ENCODE measurements at regions not wholly inside any gene's neighbourhood (a gene's known extent, or its start where the extent isn't known, plus 50 kb on each side); places are given as distances from the start of the nearest gene placed in this dataset.

GRCh38 chr1:175829845-175830244 lies 86.5 kb upstream of the TNR start:
- Mint-ChIP-seq H3K4me3 (no peak overlapping the region), H3K9me3 (peaks cover 0 to 5% (median under 1%) of the 10 kb centered on the region in 8 donors), H3K36me3 (no peaks in the 10 kb centered on the region), H3K27me3 (peaks cover 2% of the 10 kb centered on the region in 2 donors), H3K27ac (no peak overlapping the region), H3K4me1 (no peaks in the 10 kb centered on the region)
- Histone ChIP-seq H3K4me1 (ENCODE audit: insufficient read depth, low read length) (no peaks in the 10 kb centered on the region), H3K9me3 (ENCODE audit: control insufficient read depth in 1 of 2, low read length in 2 of 2) (no peaks in the 10 kb centered on the region), H3K27ac (ENCODE audit: low read depth, low read length) (no peak overlapping the region), H3K4me3 (ENCODE audit: low read length in 2 of 2) (no peak overlapping the region), H3K27me3 (ENCODE audit: insufficient read depth, low read length) (no peaks in the 10 kb centered on the region), H3K36me3 (ENCODE audit: insufficient read depth, low read length) (no peaks in the 10 kb centered on the region)
- ChIA-PET CTCF (ENCODE audit: partially characterized antibody) (no interaction called here), POLR2A (ENCODE audit: partially characterized antibody) (no interaction called here)
- intact Hi-C loops (cut with micrococcal nuclease), result no loop called here
- no peak for DNase-seq

- H3K9me3 Mint-ChIP-seq, result peaks cover 0 to 4% (median 0%) of the 10 kb centered on the region in 8 donors
- no peak for DNase-seq
- no peaks in the 10 kb centered on the region for H3K36me3 ChIP-seq (ENCODE audit: insufficient read depth, low read length)
- H3K27me3 Mint-ChIP-seq, result peaks cover 7% of the 10 kb centered on the region in 2 donors
- CTCF ChIA-PET (ENCODE audit: partially characterized antibody), result no interaction called here
- POLR2A ChIA-PET (ENCODE audit: partially characterized antibody), result no interaction called here
- no peak overlapping the region for H3K4me3 ChIP-seq (ENCODE audit: low read length in 2 of 2)
- no peaks in the 10 kb centered on the region for H3K9me3 ChIP-seq (ENCODE audit: control insufficient read depth in 1 of 2, low read length in 2 of 2)
- no peaks in the 10 kb centered on the region for H3K27me3 ChIP-seq (ENCODE audit: insufficient read depth, low read length)
- H3K4me1 ChIP-seq (ENCODE audit: insufficient read depth, low read length), result no peaks in the 10 kb centered on the region
- no peak overlapping the region for H3K27ac ChIP-seq (ENCODE audit: low read depth, low read length)
- intact Hi-C loops (cut with micrococcal nuclease), result no loop called here
- no peak overlapping the region for H3K4me3 Mint-ChIP-seq
- no peaks in the 10 kb centered on the region for H3K4me1 Mint-ChIP-seq
- no peaks in the 10 kb centered on the region for H3K36me3 Mint-ChIP-seq
- H3K27ac Mint-ChIP-seq, result no peak overlapping the region
These were observed 83.3 kb upstream of the TNR start for GRCh38 chr1:175826705-175827104.

GRCh38 chr1:175824079-175824478 lies 80.7 kb upstream of the TNR start:
- ChIA-PET POLR2A (ENCODE audit: partially characterized antibody) (no interaction called here), CTCF (ENCODE audit: partially characterized antibody) (interaction anchor here (0.6 kb wide), 1 partner anchor 672 kb away, joined by 3 read pairs; no protein-coding TSS in a partner anchor)
- H3K9me3 Mint-ChIP-seq, result peaks cover 0 to 5% (median under 1%) of the 10 kb centered on the region in 8 donors
- H3K27me3 Mint-ChIP-seq, result peaks cover 7 to 9% of the 10 kb centered on the region in 2 donors
- Histone ChIP-seq H3K4me1 (ENCODE audit: insufficient read depth, low read length) (no peaks in the 10 kb centered on the region), H3K27ac (ENCODE audit: low read depth, low read length) (no peak overlapping the region), H3K27me3 (ENCODE audit: insufficient read depth, low read length) (no peaks in the 10 kb centered on the region), H3K4me3 (ENCODE audit: low read length in 2 of 2) (no peak overlapping the region), H3K36me3 (ENCODE audit: insufficient read depth, low read length) (no peaks in the 10 kb centered on the region), H3K9me3 (ENCODE audit: control insufficient read depth in 1 of 2, low read length in 2 of 2) (no peaks in the 10 kb centered on the region)
- H3K4me3 Mint-ChIP-seq, result no peak overlapping the region
- intact Hi-C loops (cut with micrococcal nuclease), result no loop called here
- H3K4me1 Mint-ChIP-seq, result no peaks in the 10 kb centered on the region
- peak in 1 of 5 donors; percentile 1 for DNase-seq
- no peak overlapping the region for H3K27ac Mint-ChIP-seq
- H3K36me3 Mint-ChIP-seq, result no peaks in the 10 kb centered on the region

- intact Hi-C loops (cut with micrococcal nuclease), result no loop called here
- peaks cover 0 to 6% (median under 1%) of the 10 kb centered on the region in 8 donors for H3K9me3 Mint-ChIP-seq
- no peak overlapping the region for H3K4me3 Mint-ChIP-seq
- Histone ChIP-seq H3K27me3 (ENCODE audit: insufficient read depth, low read length) (no peaks in the 10 kb centered on the region), H3K36me3 (ENCODE audit: insufficient read depth, low read length) (no peaks in the 10 kb centered on the region), H3K4me1 (ENCODE audit: insufficient read depth, low read length) (no peaks in the 10 kb centered on the region), H3K9me3 (ENCODE audit: control insufficient read depth in 1 of 2, low read length in 2 of 2) (no peaks in the 10 kb centered on the region), H3K4me3 (ENCODE audit: low read length in 2 of 2) (no peak overlapping the region), H3K27ac (ENCODE audit: low read depth, low read length) (no peak overlapping the region)
- no peak for DNase-seq
- ChIA-PET POLR2A (ENCODE audit: partially characterized antibody) (no interaction called here), CTCF (ENCODE audit: partially characterized antibody) (no interaction called here)
- H3K27ac Mint-ChIP-seq, result no peak overlapping the region
- no peaks in the 10 kb centered on the region for H3K36me3 Mint-ChIP-seq
- H3K27me3 Mint-ChIP-seq, result peaks cover 7 to 9% of the 10 kb centered on the region in 2 donors
- no peaks in the 10 kb centered on the region for H3K4me1 Mint-ChIP-seq
These were observed 80.0 kb upstream of the TNR start for GRCh38 chr1:175823406-175823805.

- no peak overlapping the region for H3K27ac Mint-ChIP-seq
- Histone ChIP-seq H3K27ac (ENCODE audit: low read depth, low read length) (no peak overlapping the region), H3K36me3 (ENCODE audit: insufficient read depth, low read length) (no peaks in the 10 kb centered on the region), H3K4me3 (ENCODE audit: low read length in 2 of 2) (no peak overlapping the region), H3K9me3 (ENCODE audit: control insufficient read depth in 1 of 2, low read length in 2 of 2) (no peaks in the 10 kb centered on the region), H3K27me3 (ENCODE audit: insufficient read depth, low read length) (no peaks in the 10 kb centered on the region), H3K4me1 (ENCODE audit: insufficient read depth, low read length) (no peaks in the 10 kb centered on the region)
- H3K36me3 Mint-ChIP-seq, result no peaks in the 10 kb centered on the region
- H3K4me3 Mint-ChIP-seq, result no peak overlapping the region
- H3K27me3 Mint-ChIP-seq, result peaks cover 6 to 9% of the 10 kb centered on the region in 2 donors
- H3K4me1 Mint-ChIP-seq, result no peaks in the 10 kb centered on the region
- ChIA-PET POLR2A (ENCODE audit: partially characterized antibody) (no interaction called here), CTCF (ENCODE audit: partially characterized antibody) (no interaction called here)
- intact Hi-C loops (cut with micrococcal nuclease), result no loop called here
- peaks cover 0 to 6% (median under 1%) of the 10 kb centered on the region in 8 donors for H3K9me3 Mint-ChIP-seq
- DNase-seq, result no peak
These were observed 79.2 kb upstream of the TNR start for GRCh38 chr1:175822580-175822979.

GRCh38 chr1:175820456-175821025 lies 77.1 kb upstream of the TNR start:
- H3K4me1 Mint-ChIP-seq, result no peaks in the 10 kb centered on the region
- peaks cover 0 to 6% (median under 1%) of the 10 kb centered on the region in 8 donors for H3K9me3 Mint-ChIP-seq
- ChIA-PET CTCF (ENCODE audit: partially characterized antibody) (no interaction called here), POLR2A (ENCODE audit: partially characterized antibody) (no interaction called here)
- Histone ChIP-seq H3K4me1 (ENCODE audit: insufficient read depth, low read length) (no peaks in the 10 kb centered on the region), H3K27ac (ENCODE audit: low read depth, low read length) (no peak overlapping the region), H3K9me3 (ENCODE audit: control insufficient read depth in 1 of 2, low read length in 2 of 2) (no peaks in the 10 kb centered on the region), H3K4me3 (ENCODE audit: low read length in 2 of 2) (no peak overlapping the region), H3K27me3 (ENCODE audit: insufficient read depth, low read length) (no peaks in the 10 kb centered on the region), H3K36me3 (ENCODE audit: insufficient read depth, low read length) (no peaks in the 10 kb centered on the region)
- peaks cover 5 to 9% of the 10 kb centered on the region in 2 donors for H3K27me3 Mint-ChIP-seq
- H3K36me3 Mint-ChIP-seq, result no peaks in the 10 kb centered on the region
- no peak overlapping the region for H3K4me3 Mint-ChIP-seq
- intact Hi-C loops (cut with micrococcal nuclease), result no loop called here
- no peak overlapping the region for H3K27ac Mint-ChIP-seq
- DNase-seq, result no peak

GRCh38 chr1:175818929-175819328 lies 75.5 kb upstream of the TNR start:
- H3K9me3 ChIP-seq (ENCODE audit: control insufficient read depth in 1 of 2, low read length in 2 of 2), result no peaks in the 10 kb centered on the region
- no peak overlapping the region for H3K4me3 ChIP-seq (ENCODE audit: low read length in 2 of 2)
- Mint-ChIP-seq H3K4me1 (no peaks in the 10 kb centered on the region), H3K4me3 (no peak overlapping the region), H3K27ac (no peak overlapping the region), H3K36me3 (no peaks in the 10 kb centered on the region), H3K27me3 (peaks cover 5 to 7% of the 10 kb centered on the region in 2 donors), H3K9me3 (peaks cover 0 to 6% (median 2%) of the 10 kb centered on the region in 8 donors)
- no peaks in the 10 kb centered on the region for H3K27me3 ChIP-seq (ENCODE audit: insufficient read depth, low read length)
- no peak for DNase-seq
- H3K27ac ChIP-seq (ENCODE audit: low read depth, low read length), result no peak overlapping the region
- CTCF ChIA-PET (ENCODE audit: partially characterized antibody), result no interaction called here
- H3K36me3 ChIP-seq (ENCODE audit: insufficient read depth, low read length), result no peaks in the 10 kb centered on the region
- intact Hi-C loops (cut with micrococcal nuclease), result no loop called here
- H3K4me1 ChIP-seq (ENCODE audit: insufficient read depth, low read length), result no peaks in the 10 kb centered on the region
- POLR2A ChIA-PET (ENCODE audit: partially characterized antibody), result no interaction called here

GRCh38 chr1:175817445-175817844 lies 74.0 kb upstream of the TNR start:
- Mint-ChIP-seq H3K27ac (no peak overlapping the region), H3K4me3 (no peak overlapping the region), H3K4me1 (no peaks in the 10 kb centered on the region), H3K9me3 (peaks cover 0 to 10% (median 2%) of the 10 kb centered on the region in 8 donors), H3K27me3 (peaks cover 5 to 8% of the 10 kb centered on the region in 2 donors), H3K36me3 (no peaks in the 10 kb centered on the region)
- no peak for DNase-seq
- intact Hi-C loops (cut with micrococcal nuclease), result no loop called here
- Histone ChIP-seq H3K27me3 (ENCODE audit: insufficient read depth, low read length) (no peaks in the 10 kb centered on the region), H3K4me1 (ENCODE audit: insufficient read depth, low read length) (no peaks in the 10 kb centered on the region), H3K27ac (ENCODE audit: low read depth, low read length) (no peak overlapping the region), H3K9me3 (ENCODE audit: control insufficient read depth in 1 of 2, low read length in 2 of 2) (no peaks in the 10 kb centered on the region), H3K36me3 (ENCODE audit: insufficient read depth, low read length) (no peaks in the 10 kb centered on the region), H3K4me3 (ENCODE audit: low read length in 2 of 2) (no peak overlapping the region)
- CTCF ChIA-PET (ENCODE audit: partially characterized antibody), result no interaction called here
- POLR2A ChIA-PET (ENCODE audit: partially characterized antibody), result no interaction called here

All from CD4-positive, alpha-beta memory T cell (primary cell).